D341Med (cell line): ENCODE measurements at regions not wholly inside any gene's neighbourhood (a gene's known extent, or its start where the extent isn't known, plus 50 kb on each side); places are given as distances from the start of the nearest gene placed in this dataset.
A peak's percentile ranks its signal among the peaks of the same experiment; 100 is the strongest.
"Not testable (repeated sequence)": the region's sequence is repeated elsewhere in the genome, so short reads cannot be mapped to it uniquely, and the experiment has no call there.

ENCODE experiments used
- DNase-seq: peaks from one replicate; pipeline ENCODE4 v3.0.0; 2012; ENCODE audit warnings: low spot score

- DNase-seq, result no peak
Measured at GRCh38 chr1:165965857-165966256, 138.4 kb downstream of the UCK2 start.

DNA sequence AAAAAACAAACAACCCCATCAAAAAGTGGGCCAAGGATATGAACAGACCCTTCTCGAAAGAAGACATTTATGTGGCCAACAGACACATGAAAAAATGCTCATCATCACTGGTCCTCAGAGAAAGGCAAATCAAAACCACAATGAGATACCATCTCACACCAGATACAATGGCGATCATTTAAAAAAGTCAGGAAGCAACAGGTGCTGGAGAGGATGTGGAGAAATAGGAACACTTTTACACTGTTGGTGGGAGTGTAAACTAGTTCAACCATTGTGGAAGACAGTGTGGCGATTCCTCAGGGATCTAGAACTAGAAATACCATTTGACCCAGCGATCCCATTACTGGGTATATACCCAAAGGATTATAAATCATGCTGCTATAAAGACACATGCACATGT, 142.0 kb downstream of the UCK2 start:
- not testable (repeated sequence) for DNase-seq

GRCh38 chr1:165974598-165975131, 147.3 kb downstream of the UCK2 start:
- no peak for DNase-seq

- no peak for DNase-seq
Measured at GRCh38 chr1:165988275-165988674, 160.9 kb downstream of the UCK2 start.

- no peak for DNase-seq
Measured at GRCh38 chr1:165988817-165989216, 161.4 kb downstream of the UCK2 start.

DNA sequence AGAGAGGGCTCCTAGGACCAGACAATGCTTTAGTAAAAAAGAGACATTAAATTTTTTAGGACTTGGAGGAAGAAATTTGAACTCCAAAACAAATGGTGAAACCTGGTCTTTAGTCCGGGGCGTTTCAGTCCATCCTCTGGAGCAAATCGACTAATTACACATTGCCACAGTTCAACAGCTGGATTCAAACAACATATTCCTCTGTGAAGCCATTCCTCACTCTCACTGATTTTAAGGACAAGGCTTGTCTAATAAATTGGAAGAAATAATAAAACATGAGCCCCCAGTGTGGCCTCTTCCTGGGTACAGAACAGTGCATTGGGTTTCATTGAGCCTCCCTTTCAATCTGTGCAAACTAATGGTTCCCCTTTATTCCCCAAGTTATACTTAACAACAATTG, 165.1 kb downstream of the UCK2 start:
- DNase-seq, result no peak

DNA sequence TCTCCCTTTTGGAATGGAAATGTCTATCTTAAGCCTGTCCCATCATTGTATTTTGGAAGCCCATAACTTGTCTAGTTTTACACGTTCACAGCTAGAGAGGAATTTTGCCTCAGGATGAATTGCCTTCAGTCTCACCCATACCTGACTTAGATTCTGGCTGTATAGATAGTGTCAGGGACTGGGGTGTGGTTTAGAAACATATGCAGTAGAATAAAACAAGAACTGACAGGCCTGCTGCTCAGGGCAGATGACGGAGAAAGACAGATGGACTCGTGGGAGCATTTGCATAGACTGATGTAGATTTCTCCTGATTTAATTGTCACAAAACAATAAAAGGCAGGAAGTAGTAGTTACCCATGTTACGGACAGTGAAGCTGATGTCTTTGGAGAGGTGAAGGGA, 166.7 kb downstream of the UCK2 start:
- no peak for DNase-seq

- no peak for DNase-seq
Measured at GRCh38 chr1:165999826-166000225, 167.0 kb downstream of the FAM78B start.

- DNase-seq, result no peak
Measured at GRCh38 chr1:166007176-166007575, 159.6 kb downstream of the FAM78B start.

DNA sequence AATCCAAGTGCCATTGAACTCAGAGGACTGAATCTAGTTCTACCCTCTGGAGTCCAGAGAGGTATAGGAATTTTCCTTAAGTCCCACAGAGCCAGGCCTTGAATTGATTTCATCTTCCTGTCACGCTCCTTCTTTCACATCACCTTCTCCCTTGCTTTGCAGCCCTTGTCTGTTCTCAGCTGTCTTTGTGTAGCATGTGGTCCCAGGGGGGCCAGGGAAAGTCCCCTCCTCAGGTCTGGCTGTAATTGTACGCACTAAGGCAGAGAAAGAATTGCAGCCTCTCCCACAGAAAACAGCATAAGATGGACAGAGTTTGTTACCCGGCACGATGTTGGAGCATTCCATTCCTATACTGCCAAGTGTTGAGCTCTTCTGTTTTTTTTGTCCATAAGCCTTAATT, 153.6 kb downstream of the FAM78B start:
- DNase-seq, result no peak

- peak; percentile 51 for DNase-seq
Measured at GRCh38 chr1:166017395-166017794, 149.4 kb downstream of the FAM78B start.
